Large intestine (tissue), 3 donors: ENCODE measurements at regions not wholly inside any gene's neighbourhood (a gene's known extent, or its start where the extent isn't known, plus 50 kb on each side); places are given as distances from the start of the nearest gene placed in this dataset.

Experiments used
- DNase-seq, 2 donors: peaks; one replicate each; pipeline versions ENCODE4 v3.0.0 to v3.0.0-alpha.2; 2013
- H3K27ac ChIP-seq: one replicate; pipeline ENCODE4 v1.5.1; 2013; ENCODE audit warnings: low read length
- H3K27me3 ChIP-seq: 2 replicates; pipeline ENCODE4 v1.6.1; 2013; ENCODE audit warnings: low read length; ENCODE audit not compliant: control insufficient read depth, insufficient read depth
- H3K36me3 ChIP-seq: 2 replicates; pipeline ENCODE4 v1.6.1; 2013; ENCODE audit warnings: low read length; ENCODE audit not compliant: control insufficient read depth, insufficient read depth
- H3K4me1 ChIP-seq: one replicate; pipeline ENCODE4 v1.6.1; 2013; ENCODE audit warnings: low read length; ENCODE audit not compliant: control insufficient read depth, insufficient read depth
- H3K4me3 ChIP-seq: one replicate; pipeline ENCODE4 v1.5.1; 2013; ENCODE audit warnings: low read length
- H3K9me3 ChIP-seq: one replicate; pipeline ENCODE4 v1.6.1; 2013; ENCODE audit warnings: mild to moderate bottlenecking, low read depth, low read length, moderate library complexity; ENCODE audit not compliant: control insufficient read depth
- WGBS: methylation state at CpG from one replicate; pipeline ENCODE4 v1.1.5; 2013; ENCODE audit warnings: low lambda C conversion rate; ENCODE audit not compliant: insufficient coverage; 5-methylcytosine and 5-hydroxymethylcytosine counted together

DNA sequence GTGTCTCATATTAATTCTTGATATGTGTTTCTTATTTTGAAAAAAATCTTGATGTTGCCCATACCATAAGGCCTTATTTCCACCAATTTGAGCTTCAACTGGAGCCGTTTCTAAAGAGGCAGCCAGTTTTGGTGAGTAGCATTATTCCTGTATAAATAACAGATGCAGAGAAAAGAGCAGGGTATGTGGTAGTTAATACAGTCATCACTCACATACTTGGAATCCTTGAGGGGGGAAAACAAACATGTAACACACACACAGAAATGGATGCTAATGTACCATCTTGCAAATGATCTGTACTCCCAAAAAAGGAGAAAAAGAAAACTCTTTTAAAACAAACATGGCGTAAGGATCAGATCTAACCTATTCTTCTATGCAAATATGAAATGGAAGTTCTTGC is 389.7 kb downstream of the GPM6A start:
- H3K4me1 ChIP-seq, result no peaks in the 10 kb centered on the region
- H3K9me3 ChIP-seq, result no peaks in the 10 kb centered on the region
- no peak overlapping the region for H3K4me3 ChIP-seq
- no peaks in the 10 kb centered on the region for H3K27me3 ChIP-seq
- WGBS, result 100% methylated on average over 1 of the region's 2 CpGs
- H3K27ac ChIP-seq, result no peak overlapping the region
- no peaks in the 10 kb centered on the region for H3K36me3 ChIP-seq
- no peak for DNase-seq

DNA sequence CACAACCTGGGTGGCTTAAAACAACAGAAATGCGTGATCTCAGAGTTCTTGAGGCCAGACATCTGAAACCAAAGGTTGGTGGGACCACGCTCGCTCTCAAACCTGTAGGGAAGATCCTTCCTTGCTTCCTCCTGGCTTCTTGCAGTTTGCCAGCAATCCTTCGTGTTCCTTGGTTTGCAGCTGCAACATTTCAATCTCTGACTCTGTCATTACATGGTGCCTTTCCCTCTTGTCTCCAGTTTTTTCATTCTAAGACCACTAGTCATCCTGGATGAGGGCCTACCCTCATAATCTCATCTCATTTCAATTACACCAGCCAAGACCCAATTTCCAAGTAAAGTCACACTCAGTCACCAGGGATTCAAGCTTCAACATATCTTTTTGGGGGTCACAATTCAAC is 388.0 kb downstream of the GPM6A start:
- Histone ChIP-seq H3K27me3 (no peaks in the 10 kb centered on the region), H3K4me1 (no peaks in the 10 kb centered on the region), H3K4me3 (no peak overlapping the region), H3K27ac (no peak overlapping the region), H3K9me3 (peaks cover 3% of the 10 kb centered on the region), H3K36me3 (no peaks in the 10 kb centered on the region)
- WGBS, result 100% methylated on average over 3 of the region's 4 CpGs
- DNase-seq, result no peak

DNA sequence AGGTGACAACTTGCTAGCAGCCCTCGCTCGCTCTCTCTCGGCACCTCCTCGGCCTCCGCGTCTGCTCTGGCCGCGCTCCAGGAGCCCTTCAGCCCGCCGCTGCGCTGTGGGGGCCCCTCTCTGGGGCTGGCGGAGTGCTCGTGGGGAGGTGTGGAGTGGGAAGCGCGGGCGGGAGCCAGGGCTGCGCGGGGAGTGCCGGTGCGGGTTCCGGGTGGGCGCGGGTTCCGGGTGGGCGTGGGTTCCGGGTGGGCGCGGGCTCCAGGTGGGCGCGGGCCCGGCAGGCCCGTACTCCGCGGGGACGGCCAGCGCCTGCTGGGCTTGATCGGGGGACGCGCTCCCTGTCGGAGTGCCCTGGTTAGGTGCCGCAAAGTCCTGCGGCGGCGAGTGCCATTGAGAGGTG is 384.3 kb downstream of the GPM6A start:
- no CpG with 5 or more reads among the region's 44 CpGs for WGBS
- H3K9me3 ChIP-seq, result peaks cover 3% of the 10 kb centered on the region
- H3K36me3 ChIP-seq, result no peaks in the 10 kb centered on the region
- H3K27ac ChIP-seq, result no peak overlapping the region
- H3K27me3 ChIP-seq, result no peaks in the 10 kb centered on the region
- no peaks in the 10 kb centered on the region for H3K4me1 ChIP-seq
- DNase-seq, result no peak
- no peak overlapping the region for H3K4me3 ChIP-seq

DNA sequence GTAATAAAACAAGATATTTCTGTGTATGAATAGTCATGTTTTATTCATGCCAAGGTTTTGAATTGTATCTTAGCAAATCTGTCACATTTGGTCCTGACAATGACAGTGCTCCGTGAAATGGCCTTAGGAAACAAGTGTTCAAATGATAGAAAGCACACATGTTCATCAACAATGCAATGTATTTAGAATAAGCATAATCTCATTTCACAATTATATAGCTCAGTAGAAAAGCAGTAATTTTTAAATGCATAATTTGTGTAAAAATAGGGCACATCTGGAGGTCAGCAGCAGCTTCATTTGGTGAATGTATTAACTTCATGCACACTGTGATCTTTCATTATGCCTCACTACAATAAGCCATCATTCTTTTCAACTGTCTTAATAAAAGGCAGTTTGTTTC is 380.4 kb downstream of the GPM6A start:
- no peaks in the 10 kb centered on the region for H3K36me3 ChIP-seq
- no peak overlapping the region for H3K4me3 ChIP-seq
- H3K27ac ChIP-seq, result no peak overlapping the region
- no peak for DNase-seq
- no peaks in the 10 kb centered on the region for H3K4me1 ChIP-seq
- WGBS, result no CpG with 5 or more reads among the region's 1 CpG
- peaks cover 3% of the 10 kb centered on the region for H3K9me3 ChIP-seq
- no peaks in the 10 kb centered on the region for H3K27me3 ChIP-seq

DNA sequence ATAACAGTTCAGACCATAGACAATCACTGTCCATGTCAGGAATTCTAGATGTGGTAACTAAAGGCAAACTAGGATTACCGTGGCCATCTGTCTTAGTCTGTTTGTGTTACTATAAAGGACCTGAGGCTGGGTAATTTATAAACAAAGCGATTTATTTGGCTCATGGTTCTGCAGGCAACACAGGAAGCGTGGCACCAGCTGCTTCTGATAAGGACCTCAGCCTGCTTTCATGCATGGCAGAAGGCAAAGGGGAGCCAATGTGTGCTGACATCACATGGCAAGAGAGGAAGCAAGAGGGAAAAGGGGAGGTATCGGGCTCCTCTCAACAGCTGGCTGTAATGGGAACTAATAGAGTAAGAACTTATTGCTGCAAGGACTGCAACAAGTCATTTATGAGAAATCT is 376.7 kb downstream of the GPM6A start:
- Histone ChIP-seq H3K27ac (no peak overlapping the region), H3K9me3 (no peaks in the 10 kb centered on the region), H3K36me3 (no peaks in the 10 kb centered on the region), H3K27me3 (no peaks in the 10 kb centered on the region), H3K4me3 (no peak overlapping the region), H3K4me1 (no peaks in the 10 kb centered on the region)
- peak; percentile 3 to 11 for DNase-seq
- WGBS, result no CpG with 5 or more reads among the region's 4 CpGs

DNA sequence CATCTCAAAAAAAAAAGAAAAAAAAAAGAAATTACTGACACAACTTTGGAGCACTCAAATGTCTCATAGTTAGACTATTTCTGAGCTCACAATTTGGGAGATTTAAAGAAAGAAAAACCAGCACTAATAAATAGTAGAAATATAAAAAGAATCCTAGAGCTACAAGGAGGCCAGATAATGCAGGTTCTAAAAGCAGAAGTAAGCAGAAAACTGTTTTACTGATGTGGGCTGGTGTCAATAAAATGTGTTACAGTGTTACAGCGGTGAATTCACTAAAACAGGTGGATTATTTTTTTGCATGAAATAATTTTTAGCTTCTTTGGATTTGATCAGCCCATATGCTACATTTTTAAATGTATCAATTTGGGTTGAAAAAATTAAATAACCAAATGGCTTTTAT is 375.9 kb downstream of the GPM6A start:
- H3K27ac ChIP-seq, result no peak overlapping the region
- no peaks in the 10 kb centered on the region for H3K9me3 ChIP-seq
- WGBS, result 100% methylated on average over 1 of the region's 1 CpG
- no peaks in the 10 kb centered on the region for H3K4me1 ChIP-seq
- H3K4me3 ChIP-seq, result no peak overlapping the region
- no peaks in the 10 kb centered on the region for H3K36me3 ChIP-seq
- no peak for DNase-seq
- no peaks in the 10 kb centered on the region for H3K27me3 ChIP-seq

DNA sequence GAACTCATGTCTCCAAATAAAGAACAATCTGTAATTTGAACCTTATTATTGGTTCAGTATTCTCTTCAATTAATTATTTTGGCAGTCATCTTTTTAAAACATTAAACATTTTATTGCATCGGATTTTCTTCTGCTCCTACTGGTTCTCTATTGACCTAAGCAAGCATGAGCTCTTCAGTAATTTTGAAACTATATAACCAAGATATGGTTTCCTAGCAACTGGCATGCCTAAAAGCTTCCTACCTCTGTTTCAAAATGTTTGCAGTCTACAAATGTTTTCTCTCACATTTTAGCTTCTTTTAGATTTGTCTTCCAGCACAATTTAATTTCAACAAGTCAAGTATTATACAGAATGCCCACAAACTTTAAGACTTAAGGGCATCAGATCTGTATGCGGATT is 371.3 kb downstream of the GPM6A start:
- H3K9me3 ChIP-seq, result no peaks in the 10 kb centered on the region
- H3K27me3 ChIP-seq, result no peaks in the 10 kb centered on the region
- no peaks in the 10 kb centered on the region for H3K4me1 ChIP-seq
- no peak overlapping the region for H3K4me3 ChIP-seq
- no peak overlapping the region for H3K27ac ChIP-seq
- H3K36me3 ChIP-seq, result no peaks in the 10 kb centered on the region
- DNase-seq, result no peak
- WGBS, result 43% methylated on average over 2 of the region's 2 CpGs

DNA sequence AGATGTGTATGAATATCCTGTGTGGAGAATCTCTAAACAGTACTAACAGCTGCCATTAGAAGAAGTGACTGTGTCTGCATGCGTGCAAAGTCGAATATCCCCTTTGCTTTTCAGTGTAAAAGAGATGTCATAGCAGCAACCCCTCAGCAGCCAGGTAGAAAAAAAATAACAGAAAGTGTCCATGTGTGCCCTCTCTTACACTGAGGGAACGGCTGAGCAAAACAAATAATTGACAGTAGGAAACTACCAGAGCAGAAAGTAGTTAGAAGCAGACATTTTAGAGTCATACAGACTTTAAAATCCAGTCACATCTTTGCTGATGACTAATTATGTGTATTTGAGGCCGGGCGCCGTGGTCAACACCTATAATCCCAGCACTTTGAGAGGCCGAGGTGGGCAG is 370.8 kb downstream of the GPM6A start:
- H3K9me3 ChIP-seq, result no peaks in the 10 kb centered on the region
- H3K36me3 ChIP-seq, result no peaks in the 10 kb centered on the region
- 13% methylated on average over 1 of the region's 7 CpGs for WGBS
- no peaks in the 10 kb centered on the region for H3K27me3 ChIP-seq
- H3K27ac ChIP-seq, result no peak overlapping the region
- no peaks in the 10 kb centered on the region for H3K4me1 ChIP-seq
- H3K4me3 ChIP-seq, result no peak overlapping the region
- DNase-seq, result no peak

DNA sequence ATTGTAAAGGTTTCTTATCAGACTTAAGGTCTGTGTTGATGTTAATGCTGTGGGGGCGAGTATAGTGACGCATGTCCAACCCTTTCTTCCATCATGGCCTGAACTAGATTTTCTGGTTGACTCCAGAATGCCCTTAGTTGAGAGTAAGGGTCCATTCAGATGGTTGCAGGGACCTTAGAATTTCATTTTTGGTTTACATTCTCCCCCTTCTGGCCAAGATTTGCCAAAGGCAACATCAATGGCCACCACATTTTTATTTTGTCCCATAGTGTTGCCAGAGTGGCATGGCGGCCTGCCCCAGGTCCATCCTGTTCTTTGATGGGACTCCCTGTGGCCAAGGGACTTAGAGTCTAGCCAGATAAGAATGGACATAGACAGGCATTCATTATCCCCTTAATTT is 368.5 kb downstream of the GPM6A start:
- WGBS, result no CpG with 5 or more reads among the region's 3 CpGs
- H3K27me3 ChIP-seq, result no peaks in the 10 kb centered on the region

DNA sequence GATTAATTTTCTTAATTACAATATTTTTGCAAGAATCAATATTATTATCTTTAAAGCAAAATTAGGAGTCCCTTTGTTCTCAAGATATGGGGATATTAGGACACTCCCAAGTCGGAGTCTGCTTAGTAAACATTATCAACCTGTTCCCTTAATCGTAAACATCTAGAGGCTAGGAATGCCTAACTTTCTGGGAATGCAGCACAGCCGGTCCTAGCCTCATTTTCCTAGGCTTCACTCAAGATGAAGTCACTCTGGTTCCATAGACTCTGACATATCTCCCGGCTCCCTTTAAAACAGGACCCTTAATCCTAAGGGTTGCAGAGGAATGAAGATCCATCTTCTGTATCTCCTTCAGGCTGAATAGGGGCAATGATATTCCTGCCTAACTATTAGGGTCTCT is 367.6 kb downstream of the GPM6A start:
- no peak overlapping the region for H3K27ac ChIP-seq
- no peaks in the 10 kb centered on the region for H3K9me3 ChIP-seq
- no peaks in the 10 kb centered on the region for H3K27me3 ChIP-seq
- no CpG with 5 or more reads among the region's 4 CpGs for WGBS
- no peaks in the 10 kb centered on the region for H3K4me1 ChIP-seq
- no peak overlapping the region for H3K4me3 ChIP-seq
- H3K36me3 ChIP-seq, result no peaks in the 10 kb centered on the region
- DNase-seq, result no peak

More for the DNA sequence above, 368.5 kb downstream of the GPM6A start:
- Histone ChIP-seq H3K27ac (no peak overlapping the region), H3K9me3 (no peaks in the 10 kb centered on the region), H3K4me1 (no peaks in the 10 kb centered on the region), H3K36me3 (no peaks in the 10 kb centered on the region), H3K4me3 (no peak overlapping the region)
- no peak for DNase-seq

DNA sequence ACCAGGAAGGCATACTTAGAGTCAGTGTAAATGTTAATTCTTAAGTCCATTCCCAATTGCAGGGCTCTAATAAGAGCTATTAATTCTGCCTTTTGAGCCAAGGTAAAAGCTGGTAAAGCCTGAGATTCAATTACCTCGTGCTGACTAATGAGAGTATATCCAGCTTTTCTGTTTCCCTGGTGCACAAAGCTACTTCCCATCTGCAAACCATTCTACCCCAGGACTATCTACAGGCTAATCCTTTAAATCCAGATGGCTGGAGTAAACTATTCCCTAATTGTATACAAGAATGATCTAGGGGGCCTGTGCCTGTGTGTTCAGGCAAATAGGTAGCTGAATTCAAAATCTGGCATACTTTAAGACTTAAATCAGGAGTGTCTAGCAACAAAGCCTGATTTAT is 365.0 kb downstream of the GPM6A start:
- no CpG with 5 or more reads among the region's 1 CpG for WGBS
- Histone ChIP-seq H3K4me1 (no peaks in the 10 kb centered on the region), H3K27ac (no peak overlapping the region), H3K27me3 (no peaks in the 10 kb centered on the region), H3K4me3 (no peak overlapping the region), H3K36me3 (no peaks in the 10 kb centered on the region), H3K9me3 (no peaks in the 10 kb centered on the region)
- DNase-seq, result no peak
